Stimulated activated naive CD8-positive, alpha-beta T cell treated with anti-CD3 and anti-CD28 coated beads, Interleukin-15, amount 100 ng/mL, for 72 hours (primary cell): ENCODE measurements at regions not wholly inside any gene's neighbourhood (a gene's known extent, or its start where the extent isn't known, plus 50 kb on each side); places are given as distances from the start of the nearest gene placed in this dataset.

Experiments
- ATAC-seq: fragments of 150-1000 bp; cut with Tn5 transposase; 2 replicates; pipeline ENCODE4 v1.10.0; 2021; ENCODE audit warnings: mild to moderate bottlenecking, moderate library complexity
- DNase-seq, 2 donors: peaks; one replicate each; pipeline ENCODE4 v3.0.0; 2021 to 2022
- H3K27ac Mint-ChIP-seq, 2 donors: one replicate each; pipeline ENCODE4 v1.8.0; 2022; ENCODE audit warnings: mild to moderate bottlenecking in 2 of 2, mixed read lengths in 2 of 2, moderate library complexity in 2 of 2
- H3K27me3 Mint-ChIP-seq: one replicate; pipeline ENCODE4 v1.8.0; 2022; ENCODE audit warnings: mixed read lengths
- H3K4me1 Mint-ChIP-seq: one replicate; pipeline ENCODE4 v1.8.0; 2022; ENCODE audit warnings: mild to moderate bottlenecking, mixed read lengths
- H3K4me3 Mint-ChIP-seq, 2 donors: one replicate each; pipeline ENCODE4 v1.8.0; 2022; ENCODE audit warnings: mild to moderate bottlenecking in 2 of 2, mixed read lengths in 2 of 2, moderate library complexity in 1 of 2
- H3K9me3 Mint-ChIP-seq, 2 donors: one replicate each; pipeline ENCODE4 v1.8.0; 2022; ENCODE audit warnings: mixed read lengths in 2 of 2

- no peak overlapping the region for H3K27ac Mint-ChIP-seq
- H3K9me3 Mint-ChIP-seq, result no peaks in the 10 kb centered on the region
- no peaks in the 10 kb centered on the region for H3K4me1 Mint-ChIP-seq
- DNase-seq, result no peak
- ATAC-seq, result no peak
- peaks cover 3% of the 10 kb centered on the region for H3K27me3 Mint-ChIP-seq
- no peak overlapping the region for H3K4me3 Mint-ChIP-seq
These were observed 584.4 kb upstream of the CDH4 start for GRCh38 chr20:60667641-60668040.

GRCh38 chr20:60669211-60669610 is 582.9 kb upstream of the CDH4 start:
- Mint-ChIP-seq H3K4me1 (no peaks in the 10 kb centered on the region), H3K27ac (no peak overlapping the region), H3K27me3 (no peaks in the 10 kb centered on the region), H3K9me3 (no peaks in the 10 kb centered on the region), H3K4me3 (no peak overlapping the region)
- ATAC-seq, result no peak
- DNase-seq, result no peak

- ATAC-seq (no peak), DNase-seq (no peak)
- peaks cover 0 to 8% of the 10 kb centered on the region in 2 donors for H3K9me3 Mint-ChIP-seq
- no peaks in the 10 kb centered on the region for H3K4me1 Mint-ChIP-seq
- peaks cover 23% of the 10 kb centered on the region for H3K27me3 Mint-ChIP-seq
- no peak overlapping the region for H3K4me3 Mint-ChIP-seq
- no peak overlapping the region for H3K27ac Mint-ChIP-seq
These were observed 576.0 kb upstream of the CDH4 start for GRCh38 chr20:60676011-60676410.

GRCh38 chr20:60677819-60678218 is 574.2 kb upstream of the CDH4 start:
- Mint-ChIP-seq H3K4me1 (no peaks in the 10 kb centered on the region), H3K4me3 (no peak overlapping the region), H3K27ac (no peak overlapping the region), H3K27me3 (peaks cover 23% of the 10 kb centered on the region), H3K9me3 (peaks cover 0 to 8% of the 10 kb centered on the region in 2 donors)
- ATAC-seq (no peak), DNase-seq (no peak)

- peaks cover 19% of the 10 kb centered on the region for H3K27me3 Mint-ChIP-seq
- no peaks in the 10 kb centered on the region for H3K4me1 Mint-ChIP-seq
- H3K4me3 Mint-ChIP-seq, result no peak overlapping the region
- DNase-seq (no peak), ATAC-seq (no peak)
- peaks cover 0 to 8% of the 10 kb centered on the region in 2 donors for H3K9me3 Mint-ChIP-seq
- H3K27ac Mint-ChIP-seq, result no peak overlapping the region
These were observed 571.5 kb upstream of the CDH4 start for GRCh38 chr20:60680554-60680953.

- no peak for DNase-seq
- no peaks in the 10 kb centered on the region for H3K4me1 Mint-ChIP-seq
- no peak for ATAC-seq
- no peaks in the 10 kb centered on the region for H3K9me3 Mint-ChIP-seq
- H3K27me3 Mint-ChIP-seq, result peaks cover 7% of the 10 kb centered on the region
- H3K4me3 Mint-ChIP-seq, result no peak overlapping the region
- no peak overlapping the region for H3K27ac Mint-ChIP-seq
These were observed 564.8 kb upstream of the CDH4 start for GRCh38 chr20:60687213-60687612.

- Mint-ChIP-seq H3K9me3 (no peaks in the 10 kb centered on the region), H3K27ac (no peak overlapping the region), H3K27me3 (peaks cover 24% of the 10 kb centered on the region), H3K4me1 (peaks cover 5% of the 10 kb centered on the region), H3K4me3 (no peak overlapping the region)
- DNase-seq (no peak), ATAC-seq (no peak)
These were observed 561.3 kb upstream of the CDH4 start for GRCh38 chr20:60690771-60691170.

GRCh38 chr20:60691966-60692615 is 560.0 kb upstream of the CDH4 start:
- Mint-ChIP-seq H3K4me1 (peaks cover 5% of the 10 kb centered on the region), H3K4me3 (no peak overlapping the region), H3K9me3 (no peaks in the 10 kb centered on the region), H3K27me3 (peaks cover 24% of the 10 kb centered on the region), H3K27ac (no peak overlapping the region)
- no peak for ATAC-seq
- DNase-seq, result no peak

GRCh38 chr20:60693496-60694133 is 558.4 kb upstream of the CDH4 start:
- Mint-ChIP-seq H3K4me3 (no peak overlapping the region), H3K4me1 (peaks cover 5% of the 10 kb centered on the region), H3K9me3 (peaks cover 0 to 7% of the 10 kb centered on the region in 2 donors), H3K27ac (no peak overlapping the region), H3K27me3 (peaks cover 24% of the 10 kb centered on the region)
- no peak for ATAC-seq
- no peak for DNase-seq

- Mint-ChIP-seq H3K27me3 (peaks cover 24% of the 10 kb centered on the region), H3K4me3 (no peak overlapping the region), H3K9me3 (peaks cover 0 to 7% of the 10 kb centered on the region in 2 donors), H3K4me1 (peaks cover 5% of the 10 kb centered on the region), H3K27ac (no peak overlapping the region)
- ATAC-seq (peak; percentile 58), DNase-seq (no peak)
These were observed 557.3 kb upstream of the CDH4 start for GRCh38 chr20:60694763-60695162.

GRCh38 chr20:60695226-60696000 is 556.6 kb upstream of the CDH4 start:
- Mint-ChIP-seq H3K9me3 (peaks cover 0 to 7% of the 10 kb centered on the region in 2 donors), H3K27me3 (peaks cover 24% of the 10 kb centered on the region), H3K4me1 (peaks cover 5% of the 10 kb centered on the region), H3K4me3 (no peak overlapping the region), H3K27ac (no peak overlapping the region)
- no peak for DNase-seq
- ATAC-seq, result peak; percentile 45

- DNase-seq (no peak), ATAC-seq (no peak)
- peaks cover 16% of the 10 kb centered on the region for H3K27me3 Mint-ChIP-seq
- H3K9me3 Mint-ChIP-seq, result peaks cover 0 to 7% of the 10 kb centered on the region in 2 donors
- H3K4me1 Mint-ChIP-seq, result peaks cover 5% of the 10 kb centered on the region
- H3K27ac Mint-ChIP-seq, result no peak overlapping the region
- no peak overlapping the region for H3K4me3 Mint-ChIP-seq
These were observed 554.8 kb upstream of the CDH4 start for GRCh38 chr20:60697252-60697651.

- no peaks in the 10 kb centered on the region for H3K4me1 Mint-ChIP-seq
- H3K27ac Mint-ChIP-seq, result no peak overlapping the region
- H3K4me3 Mint-ChIP-seq, result no peak overlapping the region
- no peak for DNase-seq
- peaks cover 0 to 7% of the 10 kb centered on the region in 2 donors for H3K9me3 Mint-ChIP-seq
- ATAC-seq, result no peak
- H3K27me3 Mint-ChIP-seq, result no peaks in the 10 kb centered on the region
These were observed 551.3 kb upstream of the CDH4 start for GRCh38 chr20:60700728-60701127.

- Mint-ChIP-seq H3K4me1 (no peaks in the 10 kb centered on the region), H3K27ac (no peak overlapping the region), H3K27me3 (no peaks in the 10 kb centered on the region)
These were observed 547.9 kb upstream of the CDH4 start for GRCh38 chr20:60704147-60704546.

GRCh38 chr20:60713396-60713795 is 538.7 kb upstream of the CDH4 start:
- Mint-ChIP-seq H3K4me3 (no peak overlapping the region), H3K4me1 (no peaks in the 10 kb centered on the region), H3K27ac (no peak overlapping the region), H3K27me3 (peaks cover 18% of the 10 kb centered on the region), H3K9me3 (no peaks in the 10 kb centered on the region)
- ATAC-seq (no peak), DNase-seq (no peak)

More at GRCh38 chr20:60704147-60704546, 547.9 kb upstream of the CDH4 start:
- no peaks in the 10 kb centered on the region for H3K9me3 Mint-ChIP-seq
- ATAC-seq, result no peak
- no peak for DNase-seq
- H3K4me3 Mint-ChIP-seq, result no peak overlapping the region

GRCh38 chr20:60715172-60715571 is 536.9 kb upstream of the CDH4 start:
- Mint-ChIP-seq H3K27me3 (peaks cover 24% of the 10 kb centered on the region), H3K27ac (no peak overlapping the region), H3K9me3 (no peaks in the 10 kb centered on the region), H3K4me1 (no peaks in the 10 kb centered on the region), H3K4me3 (no peak overlapping the region)
- no peak for DNase-seq
- ATAC-seq, result no peak
